ENCODE measurements at regions not wholly inside any gene's neighbourhood (a gene's known extent, or its start where the extent isn't known, plus 50 kb on each side); places are given as distances from the start of the nearest gene placed in this dataset.

DNA sequence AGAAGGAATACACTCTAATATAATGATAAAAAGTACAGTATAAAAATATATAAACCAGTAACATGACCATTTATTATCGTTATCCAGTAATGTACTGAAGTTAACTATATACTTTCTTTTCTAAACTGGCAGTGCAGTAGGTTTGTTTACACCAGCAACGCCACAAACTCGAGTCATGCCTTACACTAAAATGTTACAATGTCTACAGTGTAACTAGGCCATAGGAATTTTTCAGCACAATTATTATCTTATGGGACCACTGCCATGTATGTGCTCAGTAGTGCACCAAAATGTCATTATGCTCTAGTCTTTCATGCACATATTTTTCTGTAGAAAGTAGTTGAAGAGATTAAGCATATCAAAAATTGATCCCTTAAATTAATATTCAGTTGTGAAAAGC lies 609.8 kb upstream of the BCHE start:
- TF ChIP-seq, protein P1, sequence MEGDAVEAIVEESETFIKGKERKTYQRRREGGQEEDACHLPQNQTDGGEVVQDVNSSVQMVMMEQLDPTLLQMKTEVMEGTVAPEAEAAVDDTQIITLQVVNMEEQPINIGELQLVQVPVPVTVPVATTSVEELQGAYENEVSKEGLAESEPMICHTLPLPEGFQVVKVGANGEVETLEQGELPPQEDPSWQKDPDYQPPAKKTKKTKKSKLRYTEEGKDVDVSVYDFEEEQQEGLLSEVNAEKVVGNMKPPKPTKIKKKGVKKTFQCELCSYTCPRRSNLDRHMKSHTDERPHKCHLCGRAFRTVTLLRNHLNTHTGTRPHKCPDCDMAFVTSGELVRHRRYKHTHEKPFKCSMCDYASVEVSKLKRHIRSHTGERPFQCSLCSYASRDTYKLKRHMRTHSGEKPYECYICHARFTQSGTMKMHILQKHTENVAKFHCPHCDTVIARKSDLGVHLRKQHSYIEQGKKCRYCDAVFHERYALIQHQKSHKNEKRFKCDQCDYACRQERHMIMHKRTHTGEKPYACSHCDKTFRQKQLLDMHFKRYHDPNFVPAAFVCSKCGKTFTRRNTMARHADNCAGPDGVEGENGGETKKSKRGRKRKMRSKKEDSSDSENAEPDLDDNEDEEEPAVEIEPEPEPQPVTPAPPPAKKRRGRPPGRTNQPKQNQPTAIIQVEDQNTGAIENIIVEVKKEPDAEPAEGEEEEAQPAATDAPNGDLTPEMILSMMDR (IDR thresholded peaks at IDR 0.05), result no peak
- TF ChIP-seq EZH2 (IDR thresholded peaks at IDR 0.05; ENCODE audit: borderline replicate concordance, insufficient read depth, low read depth, low read length, poor library complexity, severe bottlenecking), result no peak
